H1 (cell line): ENCODE measurements at regions not wholly inside any gene's neighbourhood (a gene's known extent, or its start where the extent isn't known, plus 50 kb on each side); places are given as distances from the start of the nearest gene placed in this dataset.

Source experiments
- CTCF ChIA-PET: fragments of 300-600 bp; sonication (Branson Sonifier 250); formaldehyde crosslinking; loops from one replicate; lab custom pipeline; 2021; ENCODE audit not compliant: partially characterized antibody; lab: Charles Lee
- POLR2A ChIA-PET: fragments of 300-600 bp; sonication (Branson Sonifier 250); formaldehyde crosslinking; loops from one replicate; lab custom pipeline; 2021; ENCODE audit warnings: inconsistent platforms; ENCODE audit not compliant: partially characterized antibody; lab: Charles Lee
- DNase-seq, 2 experiments: peaks; one replicate each; pipeline versions ENCODE4 v3.0.0 to v3.0.0-alpha.2; 2010 to 2022; ENCODE audit warnings: low spot score in 2 of 2, low read depth in 1 of 2, mixed read lengths in 1 of 2
- FAIRE-seq: peaks from 2 replicates; lab custom pipeline; 2011; peaks lifted over from hg19 to GRCh38; lab: Jason Lieb, UNC
- H2AFZ ChIP-seq: 2 replicates; pipeline ENCODE4 v1.8.1; 2012; ENCODE audit warnings: low read length, inconsistent platforms
- H2AK5ac ChIP-seq: 2 replicates; pipeline ENCODE4 v1.6.1; 2013; ENCODE audit warnings: low read depth, low read length
- H2BK120ac ChIP-seq: replicated peaks from 2 replicates; pipeline ENCODE3; 2013; ENCODE audit warnings: low read depth, low read length, inconsistent platforms
- H2BK12ac ChIP-seq: 2 replicates; pipeline ENCODE4 v1.6.1; 2013; ENCODE audit warnings: low read depth, low read length
- H2BK15ac ChIP-seq: 2 replicates; pipeline ENCODE4 v1.6.1; 2013; ENCODE audit warnings: low read length
- H2BK20ac ChIP-seq: 2 replicates; pipeline ENCODE4 v1.6.1; 2013; ENCODE audit warnings: low read length
- H2BK5ac ChIP-seq: 2 replicates; pipeline ENCODE4 v1.6.1; 2013; ENCODE audit warnings: low read depth, low read length
- H3K14ac ChIP-seq: 2 replicates; pipeline ENCODE4 v1.6.1; 2013; ENCODE audit warnings: inconsistent platforms; ENCODE audit not compliant: insufficient read length
- H3K18ac ChIP-seq: 2 replicates; pipeline ENCODE4 v1.6.1; 2013; ENCODE audit warnings: low read length; ENCODE audit errors: extremely low read depth
- H3K23ac ChIP-seq: 2 replicates; pipeline ENCODE4 v1.6.1; 2013; ENCODE audit warnings: inconsistent platforms; ENCODE audit not compliant: insufficient read length
- H3K23me2 ChIP-seq: 2 replicates; pipeline ENCODE4 v1.6.1; 2013; ENCODE audit warnings: low read depth, low read length
- H3K27ac ChIP-seq: 2 replicates; pipeline ENCODE4 v1.6.1; 2011; ENCODE audit warnings: low read depth, low read length, inconsistent platforms
- H3K27me3 ChIP-seq, 4 experiments: replicated peaks in 1 of 4; 1 replicate in 1 of 4; 2 replicates in 3 of 4; pipeline versions ENCODE4 v1.6.1 to v1.8.1; 2011 to 2013; ENCODE audit warnings: low read length in 3 of 4, mild to moderate bottlenecking in 3 of 4, inconsistent platforms in 2 of 4, mixed read lengths in 2 of 4, moderate library complexity in 1 of 4; ENCODE audit not compliant: control insufficient read depth in 3 of 4, insufficient read depth in 3 of 4; ENCODE audit errors: extremely low read depth in 1 of 4
- H3K36me3 ChIP-seq, 4 experiments: 2 replicates each; pipeline versions ENCODE4 v1.6.1 to v1.8.1; 2011 to 2013; ENCODE audit warnings: mild to moderate bottlenecking in 4 of 4, low read length in 3 of 4, moderate library complexity in 2 of 4, control low read depth in 1 of 4, inconsistent platforms in 1 of 4; ENCODE audit not compliant: insufficient read depth in 4 of 4, control insufficient read depth in 2 of 4
- H3K4ac ChIP-seq: replicated peaks from 2 replicates; pipeline ENCODE3; 2013; ENCODE audit warnings: low read length, low read depth, mixed read lengths, inconsistent platforms; ENCODE audit not compliant: insufficient read length
- H3K4me1 ChIP-seq, 4 experiments: replicated peaks in 1 of 4; 1 replicate in 1 of 4; 2 replicates in 3 of 4; pipeline versions ENCODE4 v1.6.1 to v1.8.1; 2011 to 2013; ENCODE audit warnings: low read length in 3 of 4, inconsistent platforms in 2 of 4, mixed read lengths in 1 of 4; ENCODE audit not compliant: insufficient read depth in 4 of 4, control insufficient read depth in 3 of 4
- H3K4me2 ChIP-seq, 2 experiments: 2 replicates each; pipeline versions ENCODE4 v1.6.1 to v1.8.1; 2011 to 2013; ENCODE audit warnings: low read depth in 2 of 2, low read length in 2 of 2, control low read depth in 1 of 2, inconsistent platforms in 1 of 2, mild to moderate bottlenecking in 1 of 2; ENCODE audit not compliant: insufficient read depth in 1 of 2
- H3K4me3 ChIP-seq, 4 experiments: fragments of 200-600, 300-600 bp in 1 of 4; sonication (generic), shearing (Covaris generic), sonication (Bioruptor Twin) in 1 of 4; 2 replicates each; pipeline versions ENCODE4 v1.5.1 to v1.8.1; 2011 to 2016; ENCODE audit warnings: low read length in 4 of 4, low read depth in 3 of 4, control low read depth in 2 of 4, inconsistent platforms in 2 of 4, mild to moderate bottlenecking in 2 of 4, mixed read lengths in 1 of 4, moderate library complexity in 1 of 4; ENCODE audit not compliant: insufficient read depth in 2 of 4; ENCODE audit errors: extremely low read depth in 1 of 4
- H3K56ac ChIP-seq: replicated peaks from 2 replicates; pipeline ENCODE3; 2013; ENCODE audit warnings: low read depth, mild to moderate bottlenecking, mixed read lengths, low read length, inconsistent platforms; ENCODE audit not compliant: insufficient read length
- H3K79me1 ChIP-seq: 2 replicates; pipeline ENCODE4 v1.6.1; 2013; ENCODE audit warnings: low read depth, low read length, control low read depth
- H3K79me2 ChIP-seq, 2 experiments: 2 replicates each; pipeline versions ENCODE4 v1.6.1 to v1.8.1; 2012 to 2013; ENCODE audit warnings: low read length in 2 of 2, mild to moderate bottlenecking in 2 of 2, inconsistent platforms in 1 of 2; ENCODE audit not compliant: insufficient read depth in 2 of 2, control insufficient read depth in 1 of 2
- H3K9ac ChIP-seq, 4 experiments: replicated peaks in 1 of 4; 1 replicate in 1 of 4; 2 replicates in 3 of 4; pipeline versions ENCODE4 v1.6.1 to v1.8.1; 2011 to 2013; ENCODE audit warnings: low read depth in 3 of 4, low read length in 3 of 4, control low read depth in 2 of 4, mild to moderate bottlenecking in 2 of 4, moderate library complexity in 2 of 4, inconsistent platforms in 1 of 4; ENCODE audit errors: extremely low read depth in 1 of 4
- H3K9me3 ChIP-seq, 2 experiments: 2 replicates each; pipeline versions ENCODE4 v1.6.1 to v1.8.1; 2012 to 2013; ENCODE audit warnings: mild to moderate bottlenecking in 2 of 2, moderate library complexity in 2 of 2, control low read depth in 1 of 2, inconsistent platforms in 1 of 2, low read depth in 1 of 2, low read length in 1 of 2, mixed read lengths in 1 of 2; ENCODE audit not compliant: insufficient read depth in 2 of 2
- H4K20me1 ChIP-seq, 2 experiments: replicated peaks in 1 of 2; 2 replicates each; pipeline versions ENCODE3 to v1.8.1; 2011 to 2013; ENCODE audit warnings: inconsistent platforms in 2 of 2, low read length in 2 of 2, mild to moderate bottlenecking in 1 of 2; ENCODE audit not compliant: insufficient read depth in 2 of 2, control insufficient read depth in 1 of 2
- H4K5ac ChIP-seq: 2 replicates; pipeline ENCODE4 v1.6.1; 2013; ENCODE audit warnings: low read length, low read depth, mixed read lengths, inconsistent platforms; ENCODE audit not compliant: insufficient read length
- H4K8ac ChIP-seq: 2 replicates; pipeline ENCODE4 v1.8.0; 2013; ENCODE audit warnings: mild to moderate bottlenecking, moderate library complexity, low read length, inconsistent platforms; ENCODE audit not compliant: insufficient read depth; ENCODE audit errors: extremely low read depth
- H4K91ac ChIP-seq: replicated peaks from 2 replicates; pipeline ENCODE3; 2013; ENCODE audit warnings: low read length, mixed read lengths, inconsistent platforms; ENCODE audit not compliant: insufficient read length
- ATF2 ChIP-seq: IDR thresholded peaks from 2 replicates; pipeline ENCODE4 v1.6.1; 2012; ENCODE audit warnings: low read length, inconsistent platforms
- CBX5 ChIP-seq: fragments of 300-800, 300-1000 bp; sonication (generic); IDR thresholded peaks from 2 replicates; pipeline ENCODE4 v1.7.1; 2016; ENCODE audit warnings: antibody characterized with exemption, low read length, low read depth
- EP300 ChIP-seq, 2 experiments: IDR thresholded peaks; 1 replicate in 1 of 2; 2 replicates in 1 of 2; pipeline ENCODE4 v1.6.1; 2011 to 2012; ENCODE audit warnings: low read depth in 2 of 2, low read length in 2 of 2, mild to moderate bottlenecking in 2 of 2, borderline replicate concordance in 1 of 2, inconsistent platforms in 1 of 2, moderate library complexity in 1 of 2
- GTF2F1 ChIP-seq: IDR thresholded peaks from 2 replicates; pipeline ENCODE4 v1.6.1; 2012; ENCODE audit warnings: low read depth, low read length, improper control_type of control experiment, borderline replicate concordance
- MAX ChIP-seq: IDR thresholded peaks from 2 replicates; pipeline ENCODE4 v1.6.1; 2012; ENCODE audit warnings: inconsistent platforms
- POU5F1 ChIP-seq: IDR thresholded peaks from 2 replicates; pipeline ENCODE4 v1.6.1; 2011; ENCODE audit warnings: low read depth, mild to moderate bottlenecking, low read length, moderate library complexity
- RFX5 ChIP-seq: IDR thresholded peaks from 2 replicates; pipeline ENCODE4 v1.6.1; 2011; ENCODE audit warnings: low read depth, low read length, improper control_type of control experiment, borderline replicate concordance
- SIRT6 ChIP-seq: IDR thresholded peaks from one replicate; pipeline ENCODE4 v1.7.1; 2012; ENCODE audit warnings: low read length, inconsistent platforms
- ZNF274 ChIP-seq: IDR thresholded peaks from 2 replicates; pipeline ENCODE4 v1.7.0; 2012; ENCODE audit warnings: low read length, borderline replicate concordance; ENCODE audit errors: extremely low read depth
- WGBS, 2 experiments: shearing (Covaris generic) in 1 of 2; methylation state at CpG; one replicate each; pipeline versions ENCODE4 v1.1.6 to v1.1.7; 2013 to 2015; ENCODE audit warnings: low lambda C conversion rate in 2 of 2, mixed read lengths in 2 of 2, inconsistent platforms in 1 of 2, low coverage in 1 of 2, missing lambda C conversion rate in 1 of 2; ENCODE audit not compliant: insufficient replicate concordance in 2 of 2, insufficient coverage in 1 of 2, insufficient read length in 1 of 2; ENCODE audit errors: extremely low coverage in 1 of 2, missing lambda C conversion rate in 1 of 2; 5-methylcytosine and 5-hydroxymethylcytosine counted together

DNA sequence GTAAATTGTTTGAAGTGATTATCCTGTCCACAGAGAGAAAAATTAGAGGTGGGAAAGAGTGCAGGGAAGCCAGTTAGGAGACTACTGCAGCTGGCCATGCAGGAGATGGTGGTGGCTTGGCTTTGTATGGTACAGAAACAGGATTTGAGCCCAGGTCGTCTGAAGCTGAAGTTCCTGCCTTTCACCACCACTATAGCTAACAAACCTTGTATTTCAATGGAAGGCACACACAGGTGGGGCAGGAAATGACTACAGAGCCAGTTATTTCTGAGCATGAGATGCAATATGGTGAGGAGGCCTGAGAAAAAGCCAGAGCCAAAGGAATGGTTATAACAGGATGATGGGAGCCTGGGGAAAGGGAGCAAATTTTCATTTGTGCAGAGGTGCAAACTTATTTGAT is 103.9 kb downstream of the BTG1 start:
- Histone ChIP-seq H4K8ac (no peak overlapping the region), H3K9me3 (no peaks in the 10 kb centered on the region), H2BK120ac (no peak overlapping the region), H4K91ac (no peak overlapping the region), H2BK15ac (no peak overlapping the region), H4K5ac (no peak overlapping the region), H3K4me1 (peaks cover 0 to 9% (median 9%) of the 10 kb centered on the region in 4 experiments; a peak in 4 of 7 replicates), H3K79me2 (no peaks in the 10 kb centered on the region), H2BK20ac (no peak overlapping the region), H3K36me3 (no peaks in the 10 kb centered on the region), H4K20me1 (no peaks in the 10 kb centered on the region), H3K23ac (no peak overlapping the region), H3K23me2 (no peaks in the 10 kb centered on the region), H3K4ac (no peak overlapping the region), H3K18ac (no peak overlapping the region), H3K79me1 (no peaks in the 10 kb centered on the region), H3K14ac (no peak overlapping the region), H3K9ac (no peak overlapping the region), H3K56ac (no peak overlapping the region), H2BK5ac (no peak overlapping the region), H3K4me2 (no peak overlapping the region), H2AFZ (no peak overlapping the region), H2AK5ac (no peak overlapping the region)
- DNase-seq (no peak), FAIRE-seq (no peak)
- WGBS, 2 experiments = 67% methylated on average over 1 of the region's 1 CpG; no CpG with 5 or more reads in 1 of the 2 experiments
- ChIA-PET CTCF (interaction anchor here (0.7 to 1.5 kb wide), 3 partner anchors 13 to 230 kb away, joined by 3 to 4 read pairs (median 3); no protein-coding TSS in a partner anchor), POLR2A (interaction anchor here (1.2 kb wide), 1 partner anchor 104 kb away, joined by 5 read pairs; the partner anchor contains the start of gene BTG1)
- TF ChIP-seq ZNF274 (no peak), ATF2 (no peak), CBX5 (no peak), GTF2F1 (no peak), SIRT6 (no peak), RFX5 (no peak), MAX (no peak), EP300 (IDR thresholded peaks at IDR 0.05; ENCODE audit: borderline replicate concordance in 1 of 2, low read depth in 2 of 2, low read length in 2 of 2) (no peak), POU5F1 (no peak)
- TF ChIP-seq, all 59 proteins: peak for 0
- Histone ChIP-seq H2BK12ac (no peak overlapping the region), H3K27me3 (no peaks in the 10 kb centered on the region), H3K4me3 (no peak overlapping the region), H3K27ac (no peak overlapping the region)
